GM19240 (cell line): ENCODE measurements at regions not wholly inside any gene's neighbourhood (a gene's known extent, or its start where the extent isn't known, plus 50 kb on each side); places are given as distances from the start of the nearest gene placed in this dataset.

Source experiments
- DNase-seq: peaks from one replicate; pipeline ENCODE4 v3.0.0; 2011; ENCODE audit warnings: low spot score; ENCODE audit not compliant: insufficient read length

DNA sequence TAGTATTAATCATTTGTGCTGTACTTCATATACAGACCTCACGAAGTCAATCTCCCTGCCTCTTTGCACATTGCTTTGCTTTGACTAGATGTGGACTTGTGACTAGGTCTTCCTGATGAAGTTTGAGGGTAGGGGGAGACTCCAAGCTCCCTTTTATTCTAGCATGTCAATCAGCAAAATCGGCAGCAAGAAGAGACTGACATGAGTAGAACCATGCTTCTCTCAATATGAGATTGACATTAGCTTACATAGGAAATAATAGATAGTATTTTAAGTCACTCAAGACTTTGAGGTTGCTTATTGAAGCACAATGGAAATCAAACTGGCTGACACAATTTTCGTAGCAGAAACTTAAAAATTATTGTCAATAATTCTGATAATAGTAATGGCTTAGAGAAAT, 866.4 kb upstream of the ADAMTS5 start:
- no peak for DNase-seq

- DNase-seq = no peak
These were observed 865.1 kb upstream of the ADAMTS5 start for GRCh38 chr21:27831816-27832569.

GRCh38 chr21:27831177-27831576, 864.3 kb upstream of the ADAMTS5 start:
- no peak for DNase-seq

GRCh38 chr21:27827972-27828371, 861.1 kb upstream of the ADAMTS5 start:
- no peak for DNase-seq

DNA sequence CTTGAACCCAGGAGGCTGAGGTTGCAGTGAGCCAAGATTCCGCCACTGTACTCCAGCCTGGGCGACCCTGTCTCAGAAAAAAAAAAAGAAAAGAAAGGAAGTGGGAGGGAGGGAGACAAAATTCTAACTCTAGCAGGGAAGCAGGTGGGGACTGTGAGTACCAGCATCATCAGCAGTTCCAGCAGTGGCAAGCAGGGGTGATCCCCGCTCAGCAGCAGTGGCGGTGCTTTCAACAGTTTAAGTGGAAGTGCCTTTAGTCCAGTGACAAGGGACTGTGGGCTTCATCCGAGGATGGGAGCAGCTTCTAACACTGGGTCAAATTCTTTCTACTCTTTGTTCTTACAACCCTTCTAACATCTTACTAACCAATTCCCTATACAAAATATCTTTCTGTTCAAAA, 858.1 kb upstream of the ADAMTS5 start:
- no peak for DNase-seq

DNA sequence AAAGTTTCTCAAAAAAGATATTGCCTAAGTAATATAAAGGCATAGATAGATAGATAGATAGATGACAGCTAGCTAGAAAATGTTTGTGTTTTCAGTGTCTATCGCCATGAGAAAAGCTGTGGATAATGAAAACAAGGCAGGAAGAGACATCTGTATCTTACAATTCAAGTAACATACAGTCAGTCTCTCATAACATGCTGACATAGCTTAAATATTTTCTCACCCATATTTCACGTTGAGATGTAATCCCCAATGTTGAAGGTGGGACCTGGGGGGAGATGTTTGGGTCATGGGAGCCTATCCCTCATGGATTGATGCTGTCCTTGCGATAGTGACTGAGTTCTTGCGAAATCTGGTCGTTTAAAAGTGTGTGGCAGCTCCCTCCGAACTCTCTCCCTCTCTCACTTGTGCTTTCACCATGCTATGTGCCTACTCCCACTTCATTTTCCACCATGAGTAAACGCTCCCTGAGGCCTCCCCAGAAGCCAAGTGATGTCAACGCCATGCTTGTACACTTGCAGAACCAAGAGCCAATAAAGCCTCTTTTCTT, 856.8 kb upstream of the ADAMTS5 start:
- DNase-seq = no peak

GRCh38 chr21:27820342-27820741, 853.5 kb upstream of the ADAMTS5 start:
- DNase-seq = no peak

- no peak for DNase-seq
These were observed 852.4 kb upstream of the ADAMTS5 start for GRCh38 chr21:27819299-27819698.

DNA sequence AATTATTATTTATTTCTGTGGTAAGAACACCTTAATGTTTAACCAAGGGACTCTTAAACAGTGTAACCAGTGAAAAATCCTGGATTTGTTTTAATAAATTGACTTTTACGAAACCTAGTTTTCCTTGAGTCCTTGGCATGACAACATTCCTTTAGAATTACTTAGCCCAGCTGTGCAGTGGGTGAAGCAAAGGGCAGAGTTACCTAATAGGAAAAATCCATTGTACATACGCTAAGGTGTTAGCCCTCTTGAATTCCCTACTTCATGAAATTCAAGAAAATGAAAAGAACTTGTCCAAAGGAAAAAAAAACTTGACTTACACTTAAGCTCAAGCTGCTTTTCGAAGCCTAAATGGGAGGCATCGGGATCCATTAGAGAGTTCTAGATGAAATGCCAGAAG, 852.0 kb upstream of the ADAMTS5 start:
- DNase-seq = no peak

DNA sequence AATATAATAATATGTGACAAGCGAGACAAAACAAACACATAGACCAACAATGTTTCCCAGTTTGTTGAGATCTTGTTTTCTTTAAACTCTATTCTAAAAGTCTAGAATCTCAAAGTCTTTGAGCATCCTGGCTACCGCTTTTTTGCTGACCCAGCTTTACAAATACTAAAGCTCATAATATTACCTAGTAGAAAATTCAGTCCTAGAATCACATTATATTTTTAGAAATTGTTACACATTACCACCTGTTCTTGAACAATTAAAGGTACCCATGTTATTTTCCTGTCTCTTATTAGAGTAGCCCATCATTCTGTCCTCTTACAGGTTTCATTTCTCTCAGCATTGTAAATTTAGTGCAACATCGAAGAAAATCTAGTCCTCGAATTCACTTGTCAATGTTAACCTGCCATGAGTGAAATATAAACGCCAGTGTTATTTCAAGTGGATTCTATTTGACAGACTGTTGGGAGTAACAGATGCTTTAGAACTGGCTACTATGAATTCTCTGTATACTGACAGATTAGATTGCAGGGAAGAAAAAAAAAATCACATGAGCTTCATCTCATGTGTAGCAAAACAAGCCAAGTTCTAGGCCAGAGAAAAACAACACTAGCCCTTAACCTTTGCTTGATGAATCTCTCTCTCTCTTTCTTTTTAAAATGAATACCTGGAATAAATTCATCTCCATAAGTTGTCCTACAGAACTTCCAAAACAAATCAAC, 851.2 kb upstream of the ADAMTS5 start:
- no peak for DNase-seq

DNA sequence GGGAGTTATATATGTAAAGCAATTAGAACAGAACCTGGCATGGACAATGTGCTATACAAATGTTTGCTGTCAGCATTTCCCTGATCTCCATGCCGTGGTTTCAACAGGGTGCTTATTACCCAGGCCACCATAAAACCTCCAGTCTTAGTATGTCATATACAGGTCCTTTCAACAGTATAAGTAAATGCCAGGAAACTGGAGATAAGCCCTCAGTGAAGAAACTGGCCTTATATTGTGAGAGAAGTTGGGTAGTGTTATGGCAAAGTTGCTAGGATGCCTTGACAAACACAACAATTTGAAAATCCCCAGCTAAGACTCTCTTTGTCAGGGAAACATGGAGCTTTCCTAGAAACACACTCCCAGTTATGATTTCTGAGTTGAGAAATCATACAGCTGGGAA, 850.2 kb upstream of the ADAMTS5 start:
- DNase-seq = no peak

DNA sequence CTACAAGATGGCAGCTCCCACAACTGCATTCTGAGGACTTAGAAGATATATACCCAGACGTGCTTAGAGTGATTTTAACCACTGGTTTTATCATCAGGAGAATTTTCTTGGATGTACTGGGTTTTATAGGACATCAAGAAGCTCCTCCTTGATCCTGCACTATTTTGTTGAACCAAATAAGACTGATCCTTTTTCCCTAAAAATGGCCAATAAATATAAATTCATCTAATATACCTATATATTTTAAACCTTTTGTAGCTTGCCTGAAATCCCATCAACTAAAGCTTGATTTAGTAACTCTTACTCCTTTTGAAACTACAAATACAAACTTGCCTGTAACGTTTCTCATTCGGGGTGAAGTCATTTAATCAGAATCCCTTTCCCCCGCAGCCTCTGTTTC, 849.4 kb upstream of the ADAMTS5 start:
- no peak for DNase-seq

DNA sequence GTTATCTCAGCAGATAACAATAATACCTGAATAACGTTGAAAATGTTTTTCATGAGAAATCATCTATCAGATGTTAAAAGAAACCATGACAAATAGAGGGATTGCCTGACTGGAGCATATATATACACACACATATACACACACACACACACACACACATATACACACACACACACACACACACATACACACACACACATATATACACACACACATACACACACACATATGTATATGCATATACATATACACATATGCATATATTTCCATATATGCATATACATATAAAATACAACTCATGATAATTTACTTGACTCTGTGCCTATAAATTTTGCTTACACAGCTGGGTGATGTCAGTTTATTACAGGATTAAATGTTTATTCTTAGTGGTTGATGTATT, 847.3 kb upstream of the ADAMTS5 start:
- no peak for DNase-seq

GRCh38 chr21:27813750-27814149, 846.9 kb upstream of the ADAMTS5 start:
- DNase-seq = no peak

- no peak for DNase-seq
These were observed 846.5 kb upstream of the ADAMTS5 start for GRCh38 chr21:27813344-27813743.

DNA sequence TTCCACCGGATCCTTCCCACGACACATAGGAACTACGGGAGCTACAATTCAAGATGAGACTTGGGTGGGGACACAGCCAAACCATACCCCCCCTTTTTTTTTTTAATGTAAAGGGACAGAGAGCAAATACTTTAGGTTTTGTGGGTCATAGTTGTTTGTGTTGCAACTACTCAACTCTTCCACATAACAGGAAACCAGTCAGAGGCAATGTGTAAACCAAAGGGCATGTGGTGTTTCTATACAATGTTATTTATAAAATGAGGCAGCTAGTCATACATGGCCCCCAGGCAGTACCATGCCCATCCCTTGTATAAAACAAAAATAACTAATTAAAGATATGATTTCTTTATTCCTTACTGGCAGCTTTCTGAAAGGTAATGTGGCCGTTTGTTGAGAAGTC, 845.4 kb upstream of the ADAMTS5 start:
- no peak for DNase-seq

DNA sequence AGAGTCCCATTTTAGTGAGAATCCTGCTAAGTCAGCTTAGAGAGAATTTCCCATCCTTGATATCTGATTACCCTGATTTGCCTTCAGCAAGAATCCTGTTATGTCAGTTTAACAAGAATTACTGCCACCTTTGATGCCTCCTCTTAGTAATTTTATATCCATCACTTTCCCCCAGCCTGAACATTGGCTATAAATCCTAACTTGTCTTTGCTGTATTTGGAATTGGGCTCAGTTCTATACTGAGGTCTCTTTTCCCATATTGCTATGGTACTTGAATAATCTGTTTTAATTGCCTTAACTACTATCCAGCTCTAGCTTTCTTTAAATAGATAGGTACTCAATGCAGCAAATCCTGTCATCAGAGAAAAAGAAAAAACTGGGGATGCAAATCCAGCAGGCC, 842.0 kb upstream of the ADAMTS5 start:
- no peak for DNase-seq

DNA sequence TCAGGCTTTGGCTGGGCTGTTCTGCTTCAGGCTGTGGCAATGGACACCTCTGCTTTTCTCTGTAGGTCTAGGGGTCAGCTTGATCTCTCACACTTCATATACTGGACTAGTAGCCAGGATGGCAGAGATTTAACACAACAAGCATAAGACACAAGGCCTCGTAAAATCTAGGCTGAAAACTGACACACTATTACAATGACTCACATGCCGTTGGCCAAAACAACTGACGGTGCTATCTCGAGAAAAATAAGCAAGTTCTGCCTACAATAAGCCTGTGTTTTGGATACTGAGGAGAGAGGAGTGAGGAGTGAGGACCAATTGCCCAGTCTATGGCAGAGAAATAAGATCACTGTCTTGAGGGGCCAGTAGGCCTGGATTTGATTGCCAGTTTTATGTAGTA, 840.7 kb upstream of the ADAMTS5 start:
- DNase-seq = no peak

- no peak for DNase-seq
These were observed 839.4 kb upstream of the ADAMTS5 start for GRCh38 chr21:27806281-27806680.

- DNase-seq = no peak
These were observed 838.8 kb upstream of the ADAMTS5 start for GRCh38 chr21:27805696-27806095.

- DNase-seq = no peak
These were observed 837.6 kb upstream of the ADAMTS5 start for GRCh38 chr21:27804515-27804914.

GRCh38 chr21:27803571-27803970, 836.7 kb upstream of the ADAMTS5 start:
- no peak for DNase-seq
